HG03575 (cell line): ENCODE measurements at regions not wholly inside any gene's neighbourhood (a gene's known extent, or its start where the extent isn't known, plus 50 kb on each side); places are given as distances from the start of the nearest gene placed in this dataset.
"Not testable (repeated sequence)": the region's sequence is repeated elsewhere in the genome, so short reads cannot be mapped to it uniquely, and the experiment has no call there.

Experiments
- ATAC-seq: cut with Tn5 transposase; IDR thresholded peaks from one replicate; pipeline ENCODE4 v1.9.1; 2021; ENCODE audit not compliant: unreplicated experiment, insufficient number of reproducible peaks, low FRiP score; ENCODE audit errors: extremely low read depth

GRCh38 chr13:23021906-23022305 lies 158.9 kb upstream of the SGCG start:
- no peak for ATAC-seq

- ATAC-seq: no peak
Observed at GRCh38 chr13:23022704-23023103, 158.1 kb upstream of the SGCG start.

GRCh38 chr13:23025864-23026608 lies 154.7 kb upstream of the SGCG start:
- ATAC-seq: no peak

- ATAC-seq: no peak
Observed at GRCh38 chr13:23039266-23039935, 141.4 kb upstream of the SGCG start.

- ATAC-seq: no peak
Observed at GRCh38 chr13:23042181-23042580, 138.6 kb upstream of the SGCG start.

GRCh38 chr13:23044906-23045305 lies 135.9 kb upstream of the SGCG start:
- ATAC-seq: no peak

GRCh38 chr13:23050126-23050525 lies 130.7 kb upstream of the SGCG start:
- no peak for ATAC-seq

GRCh38 chr13:23053711-23054110 lies 127.1 kb upstream of the SGCG start:
- ATAC-seq: not testable (repeated sequence)

GRCh38 chr13:23059173-23059572 lies 121.6 kb upstream of the SGCG start:
- no peak for ATAC-seq

GRCh38 chr13:23060959-23061358 lies 119.8 kb upstream of the SGCG start:
- ATAC-seq: no peak

- no peak for ATAC-seq
Observed at GRCh38 chr13:23067129-23067528, 113.7 kb upstream of the SGCG start.

- ATAC-seq: no peak
Observed at GRCh38 chr13:23069566-23069965, 111.2 kb upstream of the SGCG start.

GRCh38 chr13:23074075-23074828 lies 106.5 kb upstream of the SGCG start:
- no peak for ATAC-seq

- ATAC-seq: no peak
Observed at GRCh38 chr13:23081220-23081619, 99.6 kb upstream of the SGCG start.

- no peak for ATAC-seq
Observed at GRCh38 chr13:23081901-23082300, 98.9 kb upstream of the SGCG start.

GRCh38 chr13:23086968-23087623 lies 93.7 kb upstream of the SGCG start:
- no peak for ATAC-seq

- no peak for ATAC-seq
Observed at GRCh38 chr13:23087880-23088279, 92.9 kb upstream of the SGCG start.

- no peak for ATAC-seq
Observed at GRCh38 chr13:23098161-23098907, 82.4 kb upstream of the SGCG start.

GRCh38 chr13:23105051-23105450 lies 75.7 kb upstream of the SGCG start:
- ATAC-seq: no peak
